GM21367 (cell line): ENCODE measurements at regions not wholly inside any gene's neighbourhood (a gene's known extent, or its start where the extent isn't known, plus 50 kb on each side); places are given as distances from the start of the nearest gene placed in this dataset.
"Not testable (repeated sequence)": the region's sequence is repeated elsewhere in the genome, so short reads cannot be mapped to it uniquely, and the experiment has no call there.

Experiments used
- ATAC-seq: cut with Tn5 transposase; IDR thresholded peaks from one replicate; pipeline ENCODE4 v1.9.1; 2021; ENCODE audit not compliant: unreplicated experiment

- no peak for ATAC-seq
These were observed 128.9 kb upstream of the VWC2 start for GRCh38 chr7:49644396-49645166.

- no peak for ATAC-seq
These were observed 128.1 kb upstream of the VWC2 start for GRCh38 chr7:49645296-49645695.

- no peak for ATAC-seq
These were observed 113.2 kb upstream of the VWC2 start for GRCh38 chr7:49660170-49660783.

GRCh38 chr7:49660976-49661375 lies 112.5 kb upstream of the VWC2 start:
- no peak for ATAC-seq

GRCh38 chr7:49665963-49666362 lies 107.5 kb upstream of the VWC2 start:
- not testable (repeated sequence) for ATAC-seq

GRCh38 chr7:49666764-49667163 lies 106.7 kb upstream of the VWC2 start:
- ATAC-seq = no peak

GRCh38 chr7:49669285-49669684 lies 104.2 kb upstream of the VWC2 start:
- no peak for ATAC-seq

- ATAC-seq = no peak
These were observed 103.7 kb upstream of the VWC2 start for GRCh38 chr7:49669692-49670260.

- ATAC-seq = no peak
These were observed 102.4 kb upstream of the VWC2 start for GRCh38 chr7:49670991-49671390.

- no peak for ATAC-seq
These were observed 80.9 kb upstream of the VWC2 start for GRCh38 chr7:49692516-49692915.

- ATAC-seq = no peak
These were observed 77.5 kb upstream of the VWC2 start for GRCh38 chr7:49695971-49696370.

GRCh38 chr7:49700841-49701240 lies 72.6 kb upstream of the VWC2 start:
- ATAC-seq = no peak

GRCh38 chr7:49702099-49702498 lies 71.3 kb upstream of the VWC2 start:
- ATAC-seq = no peak

- ATAC-seq = no peak
These were observed 70.1 kb upstream of the VWC2 start for GRCh38 chr7:49703337-49703736.

- ATAC-seq = no peak
These were observed 69.6 kb upstream of the VWC2 start for GRCh38 chr7:49703881-49704280.

GRCh38 chr7:49706106-49706505 lies 67.3 kb upstream of the VWC2 start:
- ATAC-seq = no peak

GRCh38 chr7:49707891-49708290 lies 65.5 kb upstream of the VWC2 start:
- no peak for ATAC-seq

- no peak for ATAC-seq
These were observed 64.8 kb upstream of the VWC2 start for GRCh38 chr7:49708590-49708989.

GRCh38 chr7:49711072-49711723 lies 62.2 kb upstream of the VWC2 start:
- ATAC-seq = not testable (repeated sequence)

- ATAC-seq = no peak
These were observed 59.3 kb upstream of the VWC2 start for GRCh38 chr7:49714182-49714581.

- no peak for ATAC-seq
These were observed 58.0 kb upstream of the VWC2 start for GRCh38 chr7:49715486-49715885.

GRCh38 chr7:49717547-49717946 lies 55.9 kb upstream of the VWC2 start:
- no peak for ATAC-seq
